OCI-LY7 (cell line): ENCODE measurements at regions not wholly inside any gene's neighbourhood (a gene's known extent, or its start where the extent isn't known, plus 50 kb on each side); places are given as distances from the start of the nearest gene placed in this dataset.

Experiments used
- BruUV-seq: library from RNA; stranded (reverse); fragments of 400-500 nt; replicated peaks from 2 replicates; lab custom pipeline; 2021; lab: Mats Ljungman, UMichigan
- CTCF ChIA-PET: fragments of 300-600 bp; sonication (Branson Sonifier 250); formaldehyde crosslinking; loops from one replicate; lab custom pipeline; 2022; ENCODE audit warnings: antibody characterized with exemption; ENCODE audit not compliant: unreplicated experiment; lab: Charles Lee
- POLR2A ChIA-PET: fragments of 300-600 bp; sonication (Branson Sonifier 250); formaldehyde crosslinking; loops from one replicate; lab custom pipeline; 2022; ENCODE audit warnings: antibody characterized with exemption; lab: Charles Lee
- DNase-seq: peaks from one replicate; pipeline ENCODE4 v3.0.0-alpha.2; 2015; ENCODE audit warnings: low spot score
- H2AFZ ChIP-seq: fragments of 200-600 bp; sonication (generic), shearing (Covaris generic); 2 replicates; pipeline ENCODE4 v1.6.1; 2014; ENCODE audit warnings: mild to moderate bottlenecking, antibody characterized with exemption, low read length, moderate library complexity
- H3K27ac ChIP-seq: fragments of 200-600 bp; sonication (generic); 2 replicates; pipeline ENCODE4 v1.5.1; 2014; ENCODE audit warnings: mixed run types, low read depth, mild to moderate bottlenecking, moderate library complexity, low read length, inconsistent platforms; ENCODE audit not compliant: poor library complexity, severe bottlenecking
- H3K36me3 ChIP-seq: fragments of 200-600 bp; sonication (generic); 2 replicates; pipeline ENCODE4 v1.6.1; 2014; ENCODE audit warnings: mild to moderate bottlenecking, antibody characterized with exemption, low read length, moderate library complexity, mixed read lengths; ENCODE audit not compliant: insufficient read depth
- H3K4me1 ChIP-seq: fragments of 200-600 bp; sonication (generic); 2 replicates; pipeline ENCODE4 v1.5.1; 2014; ENCODE audit warnings: mild to moderate bottlenecking, low read length; ENCODE audit not compliant: insufficient read depth, poor library complexity, severe bottlenecking
- H3K4me2 ChIP-seq: fragments of 200-600 bp; sonication (generic); 2 replicates; pipeline ENCODE4 v1.6.1; 2014; ENCODE audit warnings: mild to moderate bottlenecking, low read length
- H3K4me3 ChIP-seq: fragments of 200-600 bp; sonication (generic); 2 replicates; pipeline ENCODE4 v1.5.1; 2014; ENCODE audit warnings: mild to moderate bottlenecking, low read depth, low read length; ENCODE audit not compliant: poor library complexity, severe bottlenecking
- H3K79me2 ChIP-seq: fragments of 200-600 bp; sonication (generic); 2 replicates; pipeline ENCODE4 v1.6.1; 2016; ENCODE audit warnings: low read depth, mild to moderate bottlenecking, low read length, moderate library complexity, mixed read lengths; ENCODE audit not compliant: insufficient read depth
- H3K9me2 ChIP-seq: fragments of 200-600 bp; sonication (generic); 2 replicates; pipeline ENCODE4 v1.6.1; 2016; ENCODE audit warnings: mild to moderate bottlenecking, low read length, mixed read lengths; ENCODE audit not compliant: insufficient read depth
- H3K9me3 ChIP-seq: fragments of 200-600 bp; sonication (generic); 2 replicates; pipeline ENCODE4 v1.6.1; 2014; ENCODE audit warnings: mild to moderate bottlenecking, mixed run types, low read length, mixed read lengths
- H4K20me1 ChIP-seq: fragments of 200-600 bp; sonication (generic); 2 replicates; pipeline ENCODE4 v1.6.1; 2014; ENCODE audit warnings: mild to moderate bottlenecking, antibody characterized with exemption, low read length, moderate library complexity, mixed read lengths; ENCODE audit not compliant: insufficient read depth
- CTCF ChIP-seq: fragments of 200-600 bp; sonication (generic); conservative IDR thresholded peaks from 2 replicates; pipeline ENCODE4 v1.5.1; 2014; ENCODE audit warnings: mild to moderate bottlenecking, antibody characterized with exemption, low read length, moderate library complexity, mixed read lengths
- EZH2phosphoT487 ChIP-seq: fragments of 200-600 bp; sonication (generic); IDR thresholded peaks from 2 replicates; pipeline ENCODE4 v1.6.1; 2018; ENCODE audit warnings: low read depth, borderline replicate concordance, mild to moderate bottlenecking, mixed run types, antibody characterized with exemption, low read length, moderate library complexity, mixed read lengths
- intact Hi-C: fragments of 100-400 bp; cut with micrococcal nuclease; formaldehyde crosslinking; loops from one replicate; pipeline ENCODE4 v1.10.0; 2022; ENCODE audit not compliant: unreplicated experiment

- TF ChIP-seq EZH2phosphoT487 (no peak), CTCF (no peak)
- Histone ChIP-seq H3K36me3 (no peaks in the 10 kb centered on the region), H4K20me1 (no peaks in the 10 kb centered on the region), H3K9me2 (no peaks in the 10 kb centered on the region), H3K4me1 (no peaks in the 10 kb centered on the region), H3K4me3 (no peak overlapping the region), H3K79me2 (no peaks in the 10 kb centered on the region), H3K27ac (no peak overlapping the region), H3K9me3 (no peaks in the 10 kb centered on the region), H2AFZ (no peak overlapping the region), H3K4me2 (no peak overlapping the region)
- no TSS peak for BruUV-seq
- ChIA-PET CTCF (no interaction called here), POLR2A (no interaction called here)
- DNase-seq: no peak
- intact Hi-C loops: no loop called here
These were observed 890.8 kb upstream of the MAP3K7 start for GRCh38 chr6:91477688-91478087.

- Histone ChIP-seq H3K9me2 (no peaks in the 10 kb centered on the region), H3K9me3 (no peaks in the 10 kb centered on the region), H3K4me1 (no peaks in the 10 kb centered on the region), H4K20me1 (no peaks in the 10 kb centered on the region), H3K4me2 (no peak overlapping the region), H3K36me3 (no peaks in the 10 kb centered on the region), H3K27ac (no peak overlapping the region), H2AFZ (no peak overlapping the region), H3K4me3 (no peak overlapping the region), H3K79me2 (no peaks in the 10 kb centered on the region)
- POLR2A ChIA-PET: interaction anchor here (1.1 kb wide), 1 partner anchor 35 kb away, joined by 3 read pairs; no protein-coding TSS in a partner anchor
- BruUV-seq: no TSS peak
- CTCF ChIA-PET: no interaction called here
- no peak for DNase-seq
- intact Hi-C loops: no loop called here
- TF ChIP-seq CTCF (no peak), EZH2phosphoT487 (no peak)
These were observed 889.1 kb upstream of the MAP3K7 start for GRCh38 chr6:91476000-91476399.

GRCh38 chr6:91465393-91465792 is 878.5 kb upstream of the MAP3K7 start:
- Histone ChIP-seq H3K36me3 (no peaks in the 10 kb centered on the region), H3K9me2 (no peaks in the 10 kb centered on the region), H4K20me1 (no peaks in the 10 kb centered on the region), H3K9me3 (no peaks in the 10 kb centered on the region), H3K4me1 (no peaks in the 10 kb centered on the region), H3K27ac (no peak overlapping the region), H3K4me3 (no peak overlapping the region), H3K4me2 (no peak overlapping the region), H3K79me2 (no peaks in the 10 kb centered on the region), H2AFZ (no peak overlapping the region)
- DNase-seq: no peak
- TF ChIP-seq CTCF (no peak), EZH2phosphoT487 (no peak)
- intact Hi-C loops: no loop called here
- ChIA-PET POLR2A (no interaction called here), CTCF (no interaction called here)
- no TSS peak for BruUV-seq
